GM04504 (cell line): ENCODE measurements at regions not wholly inside any gene's neighbourhood (a gene's known extent, or its start where the extent isn't known, plus 50 kb on each side); places are given as distances from the start of the nearest gene placed in this dataset.
"Not testable (repeated sequence)": the region's sequence is repeated elsewhere in the genome, so short reads cannot be mapped to it uniquely, and the experiment has no call there.

Experiments used
- DNase-seq: peaks from one replicate; pipeline ENCODE4 v3.0.0-alpha.2; 2012; ENCODE audit warnings: low read depth

DNA sequence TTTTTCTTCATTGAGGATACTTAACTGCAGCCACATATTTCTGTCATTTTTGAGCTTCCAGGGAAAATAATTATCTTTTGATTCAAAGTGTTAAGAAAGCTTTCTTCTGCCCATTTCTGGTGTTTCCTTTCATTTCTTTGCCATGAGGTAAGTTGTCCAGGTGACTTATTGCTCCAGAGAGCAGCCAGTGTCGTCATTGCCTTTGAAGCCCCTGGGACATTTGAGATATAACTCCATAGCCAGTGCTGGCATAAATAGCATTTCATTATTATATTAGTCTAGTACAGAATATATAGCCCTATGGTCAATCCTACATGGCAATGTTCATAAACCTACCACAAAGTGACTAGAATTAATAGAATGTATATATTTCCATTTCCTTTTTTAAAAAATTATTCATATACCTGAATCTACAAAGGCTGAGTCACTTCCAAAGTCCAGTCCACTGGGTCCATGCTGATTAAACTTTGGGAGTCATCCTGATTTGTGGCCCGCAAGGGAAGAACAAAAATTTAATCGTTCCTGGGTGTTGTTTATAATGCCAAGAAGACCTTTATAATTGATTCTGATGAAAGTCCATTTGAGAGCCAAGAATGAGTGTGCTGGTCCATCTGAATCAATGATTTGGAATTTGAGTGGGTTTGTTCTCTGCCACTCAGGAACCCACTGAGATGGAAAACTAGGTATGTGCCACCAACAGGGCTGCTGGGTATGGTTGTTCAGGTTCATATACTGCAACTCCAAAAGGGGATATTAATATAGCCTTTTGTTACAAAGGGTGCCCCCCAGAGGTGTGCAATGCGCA, 221.8 kb upstream of the PLXNA2 start:
- no peak for DNase-seq

DNA sequence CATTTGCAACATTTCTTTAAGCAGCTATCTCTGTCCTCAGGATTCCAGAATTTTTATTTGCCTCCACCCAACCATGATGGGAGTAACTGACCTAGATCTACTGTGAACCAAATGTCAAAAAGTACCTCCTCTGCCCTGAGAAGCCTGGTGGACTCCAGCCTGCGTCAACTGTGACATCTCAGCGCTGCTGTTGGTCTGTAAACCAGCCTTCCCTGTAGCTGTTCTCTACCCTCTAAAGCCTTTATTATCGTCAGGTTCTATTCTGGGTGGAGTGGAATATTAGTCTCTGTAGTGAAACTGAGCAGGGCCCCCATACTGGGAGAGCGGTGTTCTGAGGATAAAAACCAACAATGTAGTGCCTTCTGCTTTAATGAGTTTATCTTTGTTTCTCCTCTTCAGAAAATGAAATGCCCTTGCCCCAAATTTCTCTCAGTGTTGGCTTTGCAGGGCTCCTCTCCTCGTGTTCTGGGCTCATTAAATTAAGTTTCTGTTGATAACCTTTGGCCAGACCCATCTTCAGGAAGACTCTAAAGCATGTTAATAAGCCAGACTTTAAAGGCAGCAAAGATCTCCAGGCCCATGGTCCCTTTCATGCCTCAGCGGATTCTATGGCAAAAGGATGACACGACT, 223.1 kb upstream of the PLXNA2 start:
- DNase-seq, result no peak

DNA sequence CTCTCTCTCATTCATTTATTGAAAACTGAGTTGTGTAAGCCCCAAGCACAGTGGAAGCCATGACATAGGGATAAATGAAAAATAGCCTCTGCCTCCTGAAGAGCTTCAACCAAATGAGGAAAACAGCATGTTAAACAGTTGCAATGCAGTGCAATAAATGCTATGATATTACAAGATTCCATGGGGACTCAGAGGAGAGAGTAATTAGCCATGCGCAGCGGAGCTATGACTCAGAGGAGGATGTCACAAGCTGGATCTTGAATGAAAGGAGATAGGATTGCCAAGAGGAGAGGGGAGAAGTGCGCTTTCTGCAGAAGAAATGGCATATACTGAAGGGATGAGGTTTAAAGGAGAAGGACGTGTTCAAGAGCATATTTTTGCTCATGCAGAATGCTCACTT, 231.3 kb upstream of the PLXNA2 start:
- DNase-seq, result no peak

DNA sequence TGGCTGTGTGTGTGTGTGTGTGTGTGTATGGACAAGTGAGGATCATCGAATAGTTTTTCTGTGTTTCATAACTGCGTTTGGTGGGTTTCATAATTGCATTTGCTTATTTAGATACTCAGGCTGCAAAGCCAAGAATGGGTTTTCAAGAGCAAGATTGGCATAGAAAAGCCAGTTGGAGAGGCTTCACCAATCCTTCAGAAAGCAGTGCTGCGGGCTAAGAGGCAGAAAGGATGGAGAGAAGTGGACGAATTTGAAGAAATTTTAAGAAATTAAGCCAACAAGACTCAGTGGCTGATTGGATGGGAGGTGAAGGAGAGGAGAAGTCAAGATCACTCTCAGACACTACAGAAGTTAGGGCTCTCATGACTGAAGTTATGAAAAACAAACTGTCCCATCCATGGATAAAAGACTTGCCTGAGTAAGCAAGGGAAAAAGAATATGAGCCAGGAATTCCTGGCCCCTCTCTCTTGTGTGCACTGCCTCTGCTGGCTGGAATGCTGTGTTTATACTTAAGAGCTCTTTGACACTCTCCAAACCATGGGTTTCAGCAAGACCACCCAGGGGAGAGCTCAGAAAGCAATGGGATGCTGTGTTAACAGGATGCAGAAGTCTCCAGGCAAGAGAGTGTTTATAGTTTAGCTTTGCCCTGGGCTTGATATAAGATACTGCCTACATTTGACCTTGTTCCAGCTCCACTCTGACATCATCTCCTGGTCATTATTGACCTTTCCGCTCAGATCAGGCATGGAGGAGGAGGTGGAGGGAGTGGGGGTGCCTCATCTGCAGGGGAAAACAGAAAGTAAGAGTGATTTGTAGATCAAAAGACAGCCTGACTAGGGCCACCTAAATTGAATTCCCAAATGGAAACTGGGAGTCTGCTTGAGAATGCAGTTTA, 232.0 kb upstream of the PLXNA2 start:
- no peak for DNase-seq

DNA sequence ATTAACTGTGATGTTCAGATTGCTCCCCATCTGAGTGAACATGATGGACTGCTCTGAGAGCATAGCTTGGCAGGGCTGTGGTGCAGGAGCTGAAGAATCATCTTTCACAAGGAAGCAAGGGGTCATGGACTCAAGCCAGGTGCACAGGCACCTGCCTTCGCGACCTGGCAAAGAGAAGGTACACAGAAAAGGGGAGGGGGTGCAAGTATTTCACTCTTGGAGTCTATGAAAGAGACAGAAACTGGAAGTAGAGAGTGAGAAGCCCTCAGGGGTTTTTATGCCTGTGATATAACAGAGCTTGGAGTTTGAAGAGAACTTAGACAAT, 232.6 kb upstream of the PLXNA2 start:
- DNase-seq, result no peak

DNA sequence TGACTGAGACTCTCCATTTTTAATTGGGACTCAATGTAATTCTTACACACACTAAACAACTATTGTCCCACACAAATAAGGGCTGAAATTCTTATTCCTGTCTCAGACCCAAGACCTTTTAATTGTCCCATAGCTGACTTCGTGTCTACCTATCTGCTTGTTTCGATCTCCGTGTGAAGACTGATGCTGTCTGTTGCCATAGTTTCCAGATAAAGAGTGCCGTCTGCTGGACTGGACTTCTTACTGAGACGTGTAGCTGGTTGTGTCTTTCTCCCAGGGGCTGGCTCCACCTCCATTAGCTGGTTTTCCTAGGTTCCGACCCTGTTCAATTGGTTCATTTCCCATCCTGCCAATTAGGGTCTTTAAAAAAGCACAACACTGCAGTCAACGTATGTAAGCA, 235.3 kb upstream of the PLXNA2 start:
- DNase-seq, result no peak

DNA sequence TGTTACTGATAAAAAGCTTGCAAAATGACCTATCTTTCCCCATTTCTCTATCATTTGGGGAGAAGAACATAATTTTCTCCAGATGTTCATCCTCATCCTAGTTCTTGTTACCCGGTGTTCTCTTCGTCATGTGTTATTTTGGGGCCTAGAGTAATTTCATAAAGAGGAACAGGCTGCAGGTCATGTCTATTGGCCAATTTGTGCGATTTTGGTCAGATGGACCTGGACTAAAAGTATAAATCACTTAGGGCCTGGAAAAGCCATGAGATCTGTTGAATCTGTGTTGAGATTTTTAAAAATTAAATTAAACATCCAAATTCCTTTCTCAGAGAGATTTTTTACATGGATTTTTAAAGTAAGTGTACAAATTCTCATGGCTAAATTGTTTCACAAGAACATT, 241.3 kb upstream of the PLXNA2 start:
- DNase-seq, result no peak

DNA sequence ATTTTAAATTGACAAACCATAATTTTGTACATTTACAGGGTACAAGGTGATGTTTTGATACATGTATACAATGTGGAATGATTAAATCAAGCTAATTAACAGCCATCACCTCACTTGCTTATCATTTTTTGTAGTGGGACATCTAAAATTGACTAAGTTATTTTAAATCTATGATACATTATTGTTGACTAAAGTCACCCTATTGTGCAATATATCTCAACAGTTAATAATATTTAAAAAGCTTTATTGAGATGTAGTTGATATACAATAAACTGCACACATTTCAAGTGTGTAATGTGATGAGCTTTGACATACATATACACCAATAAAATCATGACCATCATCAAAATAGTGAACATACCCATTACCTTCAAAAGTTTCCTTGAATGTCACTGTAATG, 242.5 kb upstream of the PLXNA2 start:
- DNase-seq, result no peak

DNA sequence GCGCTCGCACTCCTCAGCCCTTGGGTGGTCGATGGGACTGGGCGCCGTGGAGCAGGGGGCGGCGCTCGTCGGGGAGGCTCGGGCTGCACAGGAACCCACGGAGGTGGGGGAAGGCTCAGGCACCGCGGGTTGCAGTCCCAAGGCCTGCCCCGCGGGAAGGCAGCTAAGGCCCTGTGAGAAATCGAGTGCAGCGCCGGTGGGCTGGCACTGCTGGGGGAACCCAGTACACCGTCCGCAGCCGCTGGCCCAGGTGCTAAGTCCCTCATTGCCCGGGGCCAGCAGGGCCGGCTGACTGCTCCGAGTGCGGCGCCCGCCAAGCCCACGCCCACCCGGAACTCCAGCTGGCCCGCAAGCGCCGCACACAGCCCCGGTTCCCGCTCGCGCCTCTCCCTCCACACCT, 244.2 kb upstream of the PLXNA2 start:
- not testable (repeated sequence) for DNase-seq

DNA sequence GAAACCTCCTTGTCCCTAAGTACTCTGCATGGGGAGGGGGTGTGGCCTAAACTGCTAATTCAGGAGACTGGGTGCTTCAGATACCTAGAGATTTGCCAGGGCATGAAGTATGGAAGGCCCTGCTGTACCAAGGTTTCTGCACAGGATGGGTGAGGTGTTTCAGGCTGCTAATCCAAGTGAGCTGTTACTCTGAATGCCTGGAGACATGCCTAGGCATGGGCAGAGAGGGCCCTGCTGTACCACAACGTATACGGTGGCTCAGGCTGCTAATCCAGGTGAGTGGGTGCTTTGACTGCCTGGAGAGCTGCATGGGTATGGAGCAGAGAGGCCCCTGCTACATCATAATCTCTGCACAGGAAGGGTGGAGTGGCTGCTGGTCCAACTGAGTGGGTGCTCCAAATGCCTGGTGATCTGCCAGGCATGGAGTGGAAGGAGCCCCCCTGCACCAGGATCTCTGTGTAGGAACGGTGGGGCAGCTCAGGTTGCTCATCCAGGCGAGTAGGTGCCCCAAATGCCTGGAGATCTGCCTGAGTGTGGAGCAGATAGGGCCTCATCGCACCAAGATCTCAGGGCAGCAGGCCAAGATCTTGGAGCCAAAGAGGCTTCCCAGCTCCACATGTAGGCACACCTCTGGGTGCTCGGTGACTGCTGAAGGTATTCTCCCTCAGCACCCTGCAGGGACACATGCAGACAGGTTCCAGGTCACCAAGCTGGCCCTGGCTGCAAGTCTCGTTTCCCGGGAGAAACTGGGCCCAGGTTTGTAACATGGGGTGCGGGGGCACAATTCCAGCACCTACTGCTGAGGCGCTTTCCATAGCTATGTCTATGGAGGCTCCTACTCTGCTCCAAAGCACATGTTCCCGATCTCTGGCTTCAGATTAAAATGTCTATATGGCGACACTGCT, 252.5 kb upstream of the PLXNA2 start:
- no peak for DNase-seq

DNA sequence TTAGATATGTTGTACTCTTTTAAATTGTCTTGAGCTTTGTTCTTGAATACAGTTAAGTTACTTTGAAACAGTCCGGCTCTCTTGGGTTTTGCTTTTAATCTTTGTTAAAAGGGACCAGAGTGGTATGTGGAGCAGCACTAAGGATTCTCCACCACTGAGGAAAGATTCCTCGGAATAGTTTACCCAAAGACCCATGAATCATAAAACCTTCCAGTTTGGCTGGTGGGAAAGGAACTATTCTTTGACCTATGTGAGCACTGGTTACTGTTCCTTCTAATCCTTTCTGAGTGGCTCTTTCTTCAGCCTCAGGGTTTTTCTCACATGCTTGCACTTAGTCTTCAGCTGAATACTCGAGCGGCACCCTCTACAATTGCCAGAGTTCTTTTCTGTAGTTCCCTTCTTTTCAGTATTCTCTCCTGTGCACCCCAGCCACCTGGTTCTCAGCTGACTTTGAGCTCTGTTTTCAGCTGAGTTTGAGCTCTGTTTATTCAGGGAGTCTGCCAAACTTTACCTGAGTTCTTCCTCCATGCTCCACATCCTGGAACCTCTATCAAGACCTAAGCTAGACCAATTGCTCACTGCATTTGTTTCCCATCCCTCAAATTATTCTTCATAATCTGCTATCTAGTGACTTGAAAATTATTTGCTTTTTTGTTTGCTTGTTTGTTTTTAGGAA, 253.8 kb upstream of the PLXNA2 start:
- no peak for DNase-seq

DNA sequence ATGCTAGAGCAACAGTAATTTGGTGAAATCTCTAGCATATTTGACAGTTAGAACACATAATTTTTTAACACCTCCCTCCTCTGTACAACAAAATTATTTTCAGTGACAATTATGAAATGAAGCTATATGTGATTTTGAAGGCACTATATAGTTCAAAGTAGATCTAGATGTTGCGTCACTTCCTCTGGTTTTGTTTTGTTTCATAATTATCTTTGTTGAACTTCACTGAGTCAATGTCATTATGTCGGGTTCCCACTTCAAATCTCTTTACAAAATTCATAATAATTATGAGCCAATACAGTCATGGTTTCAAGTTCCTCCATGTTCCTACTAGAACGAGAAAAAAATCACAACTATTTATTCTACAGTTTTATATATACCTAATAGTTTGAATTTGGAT, 254.8 kb upstream of the PLXNA2 start:
- no peak for DNase-seq

DNA sequence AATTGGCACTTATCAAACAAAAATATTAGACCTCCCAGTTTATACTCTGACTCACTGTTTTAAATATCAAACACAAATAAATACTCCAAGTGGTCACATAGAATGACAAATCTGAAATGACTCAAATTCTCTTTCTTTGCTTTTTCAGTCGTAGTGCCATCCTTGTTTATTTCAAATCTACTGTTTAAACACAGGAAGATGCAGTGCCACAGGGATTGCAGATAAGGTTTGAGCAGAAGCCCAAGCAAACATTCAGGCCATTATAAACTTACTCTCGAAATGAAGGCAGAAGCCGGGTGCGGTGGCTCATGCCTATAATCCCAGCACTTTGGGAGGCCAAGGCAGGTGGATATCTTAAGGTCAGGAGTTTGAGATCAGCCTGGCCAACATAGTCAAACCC, 255.4 kb upstream of the PLXNA2 start:
- DNase-seq, result no peak

DNA sequence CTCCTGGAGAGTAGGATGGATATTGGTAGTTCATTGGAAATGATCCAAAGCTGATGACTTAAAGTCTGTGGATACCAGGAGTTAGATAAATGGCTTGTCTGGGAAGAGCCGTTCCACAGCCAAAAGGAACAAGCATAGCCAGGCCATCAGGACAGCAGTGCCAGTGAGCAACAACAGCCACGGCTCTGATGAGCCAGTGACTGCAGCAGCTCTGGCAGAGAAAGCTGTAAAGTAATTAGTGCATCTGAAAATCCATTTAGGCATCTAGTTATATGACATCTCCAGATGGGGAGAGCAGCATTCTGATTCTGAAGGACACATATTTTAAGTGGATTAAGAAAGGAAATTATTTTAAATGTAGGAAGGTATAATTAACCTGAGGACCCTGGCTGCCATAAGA, 256.2 kb upstream of the PLXNA2 start:
- no peak for DNase-seq

DNA sequence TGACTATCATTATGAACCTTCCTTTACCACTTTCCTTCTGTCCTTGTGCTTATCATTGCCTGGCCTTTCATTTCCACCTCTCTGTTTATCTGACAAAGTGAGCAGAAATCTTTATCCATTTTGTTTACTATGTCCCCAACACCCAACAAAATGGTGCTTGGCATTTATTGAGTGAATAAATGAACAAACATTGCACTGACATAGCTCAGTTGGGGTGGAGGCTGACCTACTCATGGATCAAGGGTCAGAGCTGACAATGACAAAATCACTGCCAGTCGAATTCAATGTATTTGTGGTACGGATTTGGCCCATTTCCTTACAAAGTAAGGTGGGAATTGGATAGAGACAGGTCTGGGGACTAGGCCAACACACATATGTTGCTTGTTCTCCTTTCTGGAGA, 257.4 kb upstream of the PLXNA2 start:
- no peak for DNase-seq

DNA sequence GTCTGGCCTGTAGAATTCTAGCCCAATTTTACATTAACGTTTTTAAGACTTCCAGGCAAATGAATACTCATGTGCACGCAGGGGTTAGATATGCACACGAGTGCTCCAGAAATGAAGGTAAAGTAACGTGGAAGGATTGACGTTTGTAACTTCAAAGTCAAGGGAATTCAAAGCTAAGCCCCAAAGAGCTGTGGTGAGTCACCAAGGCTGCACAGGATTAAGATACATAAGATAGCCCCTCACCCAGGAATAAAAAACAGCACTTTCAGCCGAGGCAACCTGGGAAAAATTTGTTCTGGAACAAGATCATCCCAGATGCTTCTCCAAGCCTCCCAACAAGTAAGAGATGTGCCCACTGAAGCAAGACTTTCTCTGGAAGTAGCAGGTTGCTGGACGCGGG, 259.6 kb upstream of the PLXNA2 start:
- no peak for DNase-seq

DNA sequence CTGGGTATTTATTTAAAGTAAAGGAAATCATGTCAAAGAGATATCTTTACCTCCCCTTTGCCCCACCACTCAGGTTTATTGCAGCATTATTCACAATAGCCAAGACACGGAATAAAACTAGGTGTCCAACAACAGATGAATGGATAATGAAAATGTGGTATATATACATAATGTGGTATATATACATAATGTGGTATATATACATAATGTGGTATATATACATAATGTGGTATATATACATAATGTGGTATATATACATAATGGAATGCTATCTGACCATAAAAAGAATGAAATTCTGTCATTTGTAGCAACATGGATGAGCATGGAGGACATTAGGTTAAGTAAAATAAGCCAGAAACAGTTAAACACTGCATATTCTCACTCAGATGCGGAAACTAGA, 262.6 kb upstream of the PLXNA2 start:
- no peak for DNase-seq

DNA sequence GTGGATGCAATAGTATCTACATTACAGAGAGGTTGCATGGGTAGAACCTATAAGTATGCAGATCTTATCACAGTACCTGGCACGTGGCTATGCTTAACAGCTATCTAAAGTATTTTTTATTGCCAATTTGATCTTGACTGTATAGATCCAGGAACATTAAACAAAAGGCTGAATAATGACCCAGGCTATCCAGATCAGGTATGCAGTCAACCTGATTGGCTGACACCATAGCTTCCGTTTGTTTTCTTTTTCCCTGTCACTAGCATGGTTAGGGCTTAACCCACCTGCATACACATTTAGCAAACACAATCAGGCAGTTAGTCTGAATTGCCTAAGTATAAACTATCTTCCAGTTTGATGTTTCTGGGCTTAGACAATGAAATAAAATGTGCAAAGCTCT, 264.9 kb upstream of the PLXNA2 start:
- no peak for DNase-seq

DNA sequence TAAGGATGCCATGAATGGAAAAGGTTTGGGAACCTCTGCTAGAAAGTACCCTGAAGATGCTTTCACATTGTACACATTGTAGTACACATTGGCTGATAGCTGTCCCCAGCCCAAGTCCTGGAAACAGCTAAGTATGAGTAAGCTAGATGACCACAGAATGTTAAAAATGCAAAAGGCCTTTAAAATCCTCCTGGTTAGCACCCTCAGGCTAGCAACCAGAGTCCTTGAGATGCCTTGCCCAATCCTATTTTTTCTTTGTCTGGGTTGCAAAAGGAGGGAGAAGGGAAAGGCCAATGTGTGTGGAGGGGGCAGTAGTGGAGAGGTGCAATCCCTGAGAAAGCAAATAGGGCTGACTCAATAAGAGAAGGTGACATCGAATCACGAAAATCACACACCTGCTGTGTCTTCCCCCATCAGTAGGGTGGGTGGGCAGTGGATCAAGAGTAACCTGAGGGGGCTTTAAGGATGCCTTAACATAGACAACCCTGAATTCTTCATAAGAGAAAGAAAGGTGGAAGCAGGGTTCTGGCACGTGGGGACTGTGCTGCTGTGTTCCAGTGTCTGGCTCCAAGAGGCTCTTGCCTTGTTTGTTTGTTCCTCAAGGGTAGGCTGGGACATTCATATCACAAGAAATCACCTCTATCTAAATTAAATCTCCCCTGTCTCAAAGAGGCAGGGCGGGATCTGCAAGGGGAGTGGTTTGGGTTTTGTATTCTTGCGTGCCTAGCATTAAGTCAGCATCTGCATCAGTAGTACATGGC, 266.2 kb upstream of the PLXNA2 start:
- DNase-seq, result peak; percentile 63

DNA sequence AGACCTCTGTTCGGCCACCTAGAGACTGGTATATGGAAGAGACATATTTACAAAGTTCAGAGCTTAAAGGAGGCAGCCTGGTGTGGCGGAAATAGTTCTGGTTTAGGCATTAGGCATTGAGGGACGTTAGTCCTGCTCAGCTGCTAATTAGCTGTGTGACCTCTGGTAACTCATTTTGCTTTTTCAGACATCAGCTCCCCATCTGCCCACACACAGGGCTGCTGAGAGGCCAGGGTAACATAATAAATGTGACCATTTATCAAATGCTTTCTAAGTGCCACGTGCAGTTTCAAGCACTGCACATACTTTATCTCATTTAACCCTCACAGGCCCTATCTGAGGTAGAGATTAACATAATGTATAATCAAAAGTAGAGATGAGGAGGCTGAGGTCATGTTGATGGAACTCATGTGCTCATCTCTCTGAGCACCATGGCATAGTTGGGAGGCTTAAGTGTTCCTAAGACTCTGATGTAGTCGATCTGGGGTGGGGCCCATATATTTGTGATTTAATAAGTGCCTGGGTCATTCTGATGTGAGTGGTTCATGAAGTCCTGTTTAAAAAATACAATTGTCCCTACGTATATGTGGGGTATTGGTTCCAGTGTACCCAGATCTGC, 267.2 kb upstream of the PLXNA2 start:
- DNase-seq, result no peak
